SK-N-SH treated with all-trans-retinoic acid at 6 μM for 48 hours (cell line): ENCODE measurements at regions not wholly inside any gene's neighbourhood (a gene's known extent, or its start where the extent isn't known, plus 50 kb on each side); places are given as distances from the start of the nearest gene placed in this dataset.

Source experiments
- ESRRG ChIP-seq: fragments of 250-450 bp; sonication (Bioruptor Pico); IDR thresholded peaks from 2 replicates; pipeline ENCODE4 v1.6.1; 2021; ENCODE audit warnings: mild to moderate bottlenecking
- OSR1 ChIP-seq: fragments of 250-450 bp; sonication (Bioruptor Pico); IDR thresholded peaks from 2 replicates; pipeline ENCODE4 v1.8.0; 2022; ENCODE audit warnings: moderate library complexity, mild to moderate bottlenecking, inconsistent platforms
- PPARA ChIP-seq: fragments of 250-450 bp; sonication (Bioruptor Pico); IDR thresholded peaks from 2 replicates; pipeline ENCODE4 v1.5.0; 2020; ENCODE audit warnings: mild to moderate bottlenecking, borderline replicate concordance
- RARB ChIP-seq: fragments of 250-450 bp; sonication (Bioruptor Pico); IDR thresholded peaks from 2 replicates; pipeline ENCODE4 v1.8.0; 2021; ENCODE audit warnings: mild to moderate bottlenecking, moderate library complexity
- ZNF70 ChIP-seq: fragments of 450-650 bp; formaldehyde crosslinking; IDR thresholded peaks from 2 replicates; pipeline ENCODE4 v1.5.0; 2020; ENCODE audit warnings: mild to moderate bottlenecking, moderate library complexity

- no peak for TF ChIP-seq RARB (CRISPR knock-in tag)
- TF ChIP-seq ZNF70 (CRISPR knock-in tag): no peak
- TF ChIP-seq PPARA (CRISPR knock-in tag): no peak
- TF ChIP-seq ESRRG (CRISPR knock-in tag): no peak
- TF ChIP-seq OSR1 (CRISPR knock-in tag): no peak
These were observed 284.7 kb upstream of the CWC22 start for GRCh38 chr2:180291552-180292421.
